Inflammatory macrophage (primary cell): ENCODE measurements at regions not wholly inside any gene's neighbourhood (a gene's known extent, or its start where the extent isn't known, plus 50 kb on each side); places are given as distances from the start of the nearest gene placed in this dataset.

ENCODE experiments used
- DNase-seq, 2 donors: peaks; one replicate each; pipeline ENCODE4 v3.0.0-alpha.2; 2020 to 2022

DNA sequence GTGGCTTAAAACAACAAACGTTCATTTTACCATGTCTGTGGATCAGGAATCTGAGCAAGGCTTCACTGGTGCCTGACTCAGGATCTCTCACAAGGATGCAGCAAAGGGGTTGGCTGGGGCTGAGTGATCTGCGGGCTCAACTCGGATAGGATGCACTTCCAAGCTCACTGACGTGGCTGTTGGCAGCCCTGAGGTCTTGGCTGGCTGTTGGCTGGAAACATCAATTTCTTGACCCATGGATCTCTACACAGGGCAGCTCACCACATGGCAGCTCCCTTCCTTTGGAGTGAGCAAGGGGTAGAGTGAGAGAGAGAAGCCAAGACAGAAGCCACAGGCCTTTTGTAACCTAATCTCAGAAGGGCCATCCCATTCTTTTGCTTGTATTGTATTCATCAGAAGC, 202.1 kb downstream of the NXNL2 start:
- no peak for DNase-seq

DNA sequence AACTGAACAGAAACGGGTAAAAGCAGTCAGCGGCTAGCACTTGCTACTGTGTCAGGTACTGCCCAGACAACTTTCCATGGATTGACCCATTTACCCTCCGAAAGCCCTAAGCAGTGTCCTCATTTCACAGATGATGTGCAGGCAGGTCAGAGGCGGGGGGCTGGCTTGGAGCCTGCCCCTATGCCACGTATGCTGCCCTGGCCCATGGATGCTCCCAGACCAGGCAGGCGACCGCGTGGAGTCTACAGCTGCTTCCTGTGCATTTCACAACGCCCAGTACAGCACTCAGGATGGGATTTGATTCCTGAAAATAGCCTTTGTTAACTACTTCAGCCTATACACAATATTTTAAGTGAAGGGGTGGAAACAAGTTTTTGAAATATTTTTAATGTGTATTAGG, 202.9 kb downstream of the NXNL2 start:
- no peak for DNase-seq

DNA sequence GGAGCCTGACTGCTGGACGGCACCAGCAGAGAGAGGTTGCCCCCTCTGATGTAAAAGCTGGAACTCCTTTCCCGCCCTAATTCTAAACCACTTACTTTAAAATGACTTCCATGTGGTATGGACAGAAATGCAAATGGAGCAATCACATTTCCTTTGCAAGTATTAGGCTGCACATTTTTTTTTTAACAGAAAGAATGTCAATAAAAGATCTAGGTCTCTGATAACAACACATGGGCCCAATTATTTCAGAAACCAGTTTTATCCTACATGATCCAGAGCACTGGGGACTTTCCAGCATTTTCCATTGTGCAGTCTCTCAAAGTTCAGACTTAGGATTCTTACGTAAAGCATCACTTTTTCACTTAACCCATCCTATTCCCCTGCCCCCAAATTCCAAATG, 203.7 kb downstream of the NXNL2 start:
- no peak for DNase-seq

- DNase-seq: no peak
These were observed 204.4 kb downstream of the NXNL2 start for GRCh38 chr9:88739373-88739772.

DNA sequence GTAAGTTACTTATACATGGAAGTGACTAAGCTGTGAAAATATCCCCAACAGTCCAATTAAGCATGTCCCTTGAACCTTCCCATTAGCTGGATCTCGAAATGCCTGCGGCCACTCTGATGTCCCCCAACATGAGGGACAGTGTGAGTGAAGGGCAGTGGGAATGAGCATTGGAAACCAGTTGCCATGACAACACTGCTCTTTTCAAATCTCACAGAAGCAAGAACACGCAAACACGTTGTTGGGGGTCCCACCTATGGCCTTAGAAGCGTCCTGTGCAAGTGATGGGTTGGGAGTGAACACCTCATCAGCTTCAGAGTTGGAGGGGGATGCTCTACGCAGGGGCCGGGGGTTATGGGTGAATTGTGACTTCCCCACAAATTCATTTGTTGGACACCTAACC, 205.9 kb downstream of the NXNL2 start:
- no peak for DNase-seq

DNA sequence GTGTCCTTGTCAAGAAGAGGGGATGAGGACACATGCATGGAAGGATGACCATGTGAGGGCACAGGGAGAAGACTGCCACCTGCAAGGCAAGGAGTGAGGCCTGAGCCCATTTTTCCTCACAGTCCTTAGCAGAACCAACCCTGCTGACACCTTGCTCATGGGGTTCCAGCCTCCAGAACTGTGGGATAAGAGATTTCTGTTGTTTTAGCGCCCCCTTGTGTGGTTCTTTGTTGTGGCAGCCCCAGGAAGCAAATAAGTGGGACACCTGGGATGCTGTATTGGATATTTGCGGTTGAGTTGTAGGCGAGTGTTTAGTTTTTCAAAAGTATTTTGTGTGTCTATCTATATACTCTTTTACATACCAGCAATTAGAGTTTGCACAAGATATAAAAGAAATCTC, 206.4 kb downstream of the NXNL2 start:
- DNase-seq: peak; percentile 11 to 35

DNA sequence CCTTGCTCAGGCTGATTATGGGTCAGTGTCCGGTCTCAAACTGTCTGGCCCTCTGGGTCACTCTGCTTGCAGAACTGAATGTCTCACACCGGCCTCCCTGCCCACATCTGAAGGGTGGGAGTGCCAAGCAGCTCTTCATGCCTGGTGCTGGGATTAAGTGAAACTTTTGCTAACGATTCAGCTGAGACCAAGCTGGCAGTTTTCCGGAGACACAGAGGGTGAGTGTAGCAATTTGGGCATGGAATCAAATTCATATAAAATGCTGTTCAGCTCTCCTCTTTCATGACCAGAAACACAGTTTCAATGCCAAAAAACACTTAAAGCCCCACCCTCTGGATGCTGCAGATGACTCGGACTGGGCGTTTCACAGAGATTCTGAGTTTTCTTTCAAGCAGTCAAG, 207.5 kb downstream of the NXNL2 start:
- DNase-seq: no peak

- DNase-seq: no peak
These were observed 207.9 kb downstream of the NXNL2 start for GRCh38 chr9:88742905-88743304.

GRCh38 chr9:88745276-88746001, 210.5 kb downstream of the NXNL2 start:
- no peak for DNase-seq

GRCh38 chr9:88746029-88746742, 211.2 kb downstream of the NXNL2 start:
- DNase-seq: no peak

DNA sequence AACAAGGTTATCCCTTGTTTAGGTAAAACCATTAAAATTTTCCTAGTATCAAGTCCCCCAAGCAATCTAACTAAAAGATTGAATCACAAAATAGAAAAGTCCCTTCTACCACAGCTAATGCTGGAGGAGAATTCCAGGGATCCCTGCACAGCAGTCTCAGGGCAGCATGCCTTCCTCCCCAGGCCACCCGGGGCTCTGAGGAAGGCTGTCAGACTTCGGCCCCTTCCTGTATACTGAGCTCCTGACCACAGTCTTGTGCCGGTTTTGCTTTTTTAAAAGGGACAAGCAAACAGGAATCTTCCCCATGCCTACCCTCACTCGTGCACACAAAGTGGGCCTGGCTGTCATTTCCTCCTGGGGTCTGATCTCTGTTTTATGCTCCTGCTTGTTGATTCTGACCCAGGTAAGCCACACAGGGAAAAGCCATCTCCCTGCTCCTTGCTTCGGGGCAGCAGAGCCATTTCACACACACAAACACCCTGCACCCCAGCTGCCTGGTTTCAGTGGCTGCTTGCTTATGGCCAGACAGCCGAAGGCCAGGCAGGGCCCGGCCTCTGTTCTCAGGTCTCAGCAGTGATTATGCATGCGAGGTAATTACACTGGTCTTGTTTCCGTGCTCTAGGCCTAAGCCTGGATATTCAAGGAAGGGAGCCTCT, 211.9 kb downstream of the NXNL2 start:
- DNase-seq: no peak

DNA sequence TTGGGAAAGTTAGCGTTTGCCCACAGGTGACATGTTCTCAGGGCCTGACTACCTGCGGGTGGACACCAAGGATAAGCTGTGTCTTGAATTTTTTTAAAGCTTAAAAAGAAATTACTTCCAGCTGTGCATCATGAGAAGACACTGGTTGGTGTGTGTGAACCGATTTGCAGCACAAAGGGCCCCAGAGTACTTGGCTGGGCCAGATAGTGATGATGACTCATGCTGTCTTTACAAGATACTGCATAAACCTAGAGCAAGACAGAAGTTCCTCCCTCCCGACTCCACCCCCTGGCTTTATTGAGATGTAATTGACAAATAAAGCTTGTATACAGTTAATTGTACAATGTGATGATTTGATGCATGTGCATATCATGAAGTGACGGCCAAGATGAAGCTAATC, 212.8 kb downstream of the NXNL2 start:
- peak; percentile 16 to 27 for DNase-seq

DNA sequence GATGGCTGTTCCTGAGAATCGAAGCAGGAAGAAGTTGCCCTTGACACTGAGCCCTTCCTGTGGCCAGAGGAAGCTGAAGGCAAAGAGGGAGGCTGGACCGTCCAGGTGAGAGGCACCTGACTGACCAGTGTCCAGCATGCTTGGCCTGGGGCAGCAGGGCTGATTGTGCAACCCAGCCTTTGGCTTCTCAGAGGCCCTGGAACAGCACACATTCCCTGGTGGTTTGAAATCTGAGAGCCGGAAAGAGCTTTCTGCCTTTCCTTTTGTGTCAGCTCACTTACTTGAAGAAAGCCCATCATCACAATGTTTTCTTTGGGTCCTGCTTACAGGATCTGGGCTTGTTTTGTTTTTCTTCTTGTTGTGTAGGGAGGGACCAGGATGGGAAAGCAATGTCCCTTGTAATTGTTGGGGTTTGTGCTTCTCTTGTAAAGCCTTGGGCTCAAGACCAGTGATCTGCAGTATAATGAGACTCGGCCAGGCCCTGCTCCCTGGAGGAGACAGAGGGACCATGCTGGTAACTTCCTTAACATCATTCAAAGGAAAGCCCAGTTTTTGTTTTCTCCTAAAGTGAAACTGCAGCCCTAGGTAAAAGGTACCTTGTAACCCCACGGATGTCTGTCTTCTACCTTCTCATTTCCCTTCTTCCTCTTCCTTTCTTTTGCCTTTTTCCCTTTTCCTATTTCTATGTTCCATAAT, 213.7 kb downstream of the NXNL2 start:
- DNase-seq: no peak

GRCh38 chr9:88749420-88749819, 214.4 kb downstream of the NXNL2 start:
- no peak for DNase-seq

DNA sequence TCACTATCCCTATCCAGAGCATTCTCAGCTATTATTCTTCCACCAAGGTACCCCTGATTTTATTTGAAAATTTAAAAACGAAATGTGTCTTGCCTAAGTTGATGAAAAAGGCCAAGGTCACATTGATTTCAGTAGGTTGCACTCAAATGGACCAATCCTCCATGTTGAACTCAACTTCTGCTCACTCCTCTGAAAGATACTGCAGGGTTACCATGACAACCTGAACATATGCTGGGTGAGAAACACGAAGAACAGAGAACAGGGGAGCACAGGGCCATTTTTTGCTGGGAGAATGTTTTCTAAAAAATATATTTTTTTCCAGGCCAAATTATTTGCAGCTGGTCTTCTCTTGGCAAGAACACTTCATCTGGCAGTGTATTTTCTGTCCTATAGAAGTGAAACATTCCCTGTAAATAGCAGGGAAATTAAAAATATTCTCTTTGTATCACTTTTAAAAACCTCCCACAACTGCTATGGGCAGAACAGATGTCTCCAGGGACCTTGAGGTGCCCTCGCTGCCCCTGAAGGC, 215.9 kb downstream of the NXNL2 start:
- DNase-seq: no peak

- DNase-seq: no peak
These were observed 216.8 kb downstream of the NXNL2 start for GRCh38 chr9:88751781-88752180.

DNA sequence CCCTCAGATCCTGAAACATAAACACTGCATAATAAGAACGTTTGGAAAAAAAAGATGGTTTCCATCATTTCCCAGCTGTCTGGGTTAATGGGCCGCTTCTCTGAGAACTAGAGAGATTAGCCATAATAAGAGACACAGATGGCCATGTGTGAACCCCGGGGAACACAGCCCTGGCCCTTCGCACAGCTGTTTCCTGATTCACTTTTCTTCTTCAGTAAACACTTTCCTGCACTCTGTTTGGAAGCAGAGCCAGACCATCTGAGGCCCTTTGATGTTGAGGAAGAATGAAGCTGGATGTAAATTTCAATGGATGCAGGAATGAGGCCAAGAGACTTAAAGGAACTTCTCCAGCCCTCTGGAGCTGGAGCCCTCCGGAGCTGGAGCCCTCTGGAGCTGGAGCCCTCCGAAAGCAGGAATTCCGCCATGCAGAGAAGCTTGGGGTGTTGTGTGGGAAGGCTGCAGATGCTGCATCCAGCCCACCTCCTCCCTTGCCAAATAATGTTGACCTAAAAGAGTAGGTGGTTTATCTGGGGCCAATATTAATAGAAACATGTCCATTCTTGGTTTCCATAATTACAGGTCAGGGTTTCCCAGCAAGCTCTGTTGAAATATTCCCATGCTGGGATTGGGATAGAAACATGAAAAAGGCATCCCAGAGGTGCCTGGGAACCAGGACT, 218.9 kb downstream of the NXNL2 start:
- DNase-seq: no peak

GRCh38 chr9:88754452-88754851, 219.5 kb downstream of the NXNL2 start:
- no peak for DNase-seq

GRCh38 chr9:88754886-88755285, 219.9 kb downstream of the NXNL2 start:
- DNase-seq: no peak

DNA sequence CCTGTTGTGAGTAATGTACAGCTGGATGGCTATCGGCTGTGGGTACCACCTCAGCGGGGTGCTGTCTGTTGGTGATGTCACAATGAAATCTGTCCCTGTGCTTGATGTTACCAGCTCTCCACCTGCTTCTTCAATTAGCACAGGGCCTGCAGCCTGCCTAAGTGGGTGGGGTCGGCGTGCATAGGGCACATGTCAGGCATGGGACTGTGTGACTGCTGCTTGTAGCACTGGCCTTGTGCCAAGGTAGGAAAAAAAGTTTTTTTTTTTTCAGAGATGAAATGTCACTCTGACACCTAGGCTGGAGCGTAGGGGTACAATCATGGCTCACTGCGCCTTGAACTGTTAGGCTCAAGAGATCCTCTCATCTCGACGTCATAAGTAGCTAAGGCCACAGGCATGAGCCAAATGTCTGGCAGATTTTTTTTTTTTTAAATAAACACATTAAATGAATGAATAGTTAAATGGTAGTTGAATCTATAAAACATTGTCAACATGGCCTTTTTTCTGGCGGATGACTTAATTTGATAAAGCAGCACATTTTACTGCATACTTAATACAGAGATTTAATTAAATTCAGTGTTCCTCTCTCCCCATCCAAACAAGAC, 222.5 kb downstream of the NXNL2 start:
- no peak for DNase-seq

DNA sequence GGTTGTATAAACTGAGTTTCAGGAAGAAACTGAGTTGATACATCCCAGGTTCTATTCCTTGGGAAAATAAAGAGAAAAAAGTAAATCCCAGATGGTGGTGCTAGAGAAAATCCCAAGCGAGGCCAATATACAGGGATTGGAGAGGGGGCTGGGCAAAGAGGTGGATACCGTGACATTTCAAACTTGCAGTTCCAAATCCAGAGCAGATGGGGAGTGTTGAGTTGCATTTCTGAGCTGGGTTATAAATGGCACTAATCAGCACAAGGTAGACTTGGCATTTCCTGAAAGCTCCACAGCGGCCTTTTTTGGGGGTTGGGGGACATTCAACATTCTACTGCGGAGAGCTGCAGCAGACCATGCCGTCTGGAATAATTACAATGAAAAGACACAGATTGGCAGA, 224.4 kb downstream of the NXNL2 start:
- no peak for DNase-seq
